NOMO-1 treated with dmso at 0.1 percent for 144 hours (cell line): ENCODE measurements at regions not wholly inside any gene's neighbourhood (a gene's known extent, or its start where the extent isn't known, plus 50 kb on each side); places are given as distances from the start of the nearest gene placed in this dataset.
"Not testable (repeated sequence)": the region's sequence is repeated elsewhere in the genome, so short reads cannot be mapped to it uniquely, and the experiment has no call there.

ENCODE experiments used
- DNase-seq: peaks from one replicate; lab custom pipeline; 2025; ENCODE audit not compliant: unreplicated experiment; lab: John Stamatoyannopoulos, UW

DNA sequence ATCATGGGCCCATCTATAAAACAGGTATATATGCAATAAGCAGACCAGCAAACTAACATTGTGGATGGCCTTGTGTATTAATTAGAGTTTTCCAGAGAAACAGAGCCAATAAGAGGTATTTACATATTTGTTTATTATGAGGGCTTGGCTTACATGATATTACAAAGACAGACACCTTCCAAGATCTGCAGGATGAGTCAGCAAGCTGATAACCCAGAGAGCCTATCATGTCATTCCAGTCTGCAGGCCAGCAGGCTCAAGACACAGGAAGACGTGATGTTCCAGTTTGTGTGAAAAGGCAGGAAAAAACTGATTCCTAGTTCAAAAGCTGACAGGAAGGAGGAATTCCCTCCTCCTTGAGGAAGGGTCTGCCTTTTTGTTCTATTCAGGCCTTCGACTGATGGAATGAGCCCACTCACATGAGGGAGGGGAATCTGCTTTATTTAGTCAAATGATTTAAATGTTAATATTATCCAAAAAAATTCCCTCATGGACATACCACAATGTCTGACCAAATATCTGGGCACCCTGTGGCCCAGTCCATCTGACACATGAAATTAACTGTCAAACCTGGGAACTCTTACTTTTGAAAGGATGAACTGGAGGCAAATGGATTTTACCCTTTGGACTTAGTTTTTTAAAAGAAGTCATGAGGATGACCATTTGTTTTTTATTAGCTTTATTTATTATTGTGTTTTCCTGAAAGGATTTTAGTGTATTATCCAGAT, 161.2 kb upstream of the CHD1 start:
- DNase-seq, result no peak

DNA sequence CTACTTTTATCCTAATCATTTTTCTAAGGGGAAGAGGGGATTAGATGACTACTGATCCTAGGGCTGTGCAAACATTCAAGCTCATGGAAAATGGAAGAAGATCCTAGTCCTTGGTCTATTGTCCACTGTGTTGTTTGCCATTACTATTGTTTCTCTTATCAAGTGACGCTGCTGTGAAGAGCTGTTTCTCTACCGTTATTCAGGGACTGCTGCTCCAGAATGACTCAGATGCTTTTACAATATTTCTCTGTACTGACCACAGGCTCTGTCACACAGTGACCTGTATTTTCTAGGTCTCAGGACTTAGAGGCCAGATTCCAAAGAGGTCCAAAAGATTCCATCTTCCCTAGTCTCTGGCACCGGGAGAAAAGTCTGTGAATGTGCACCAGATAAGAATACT, 159.5 kb upstream of the CHD1 start:
- DNase-seq, result no peak

DNA sequence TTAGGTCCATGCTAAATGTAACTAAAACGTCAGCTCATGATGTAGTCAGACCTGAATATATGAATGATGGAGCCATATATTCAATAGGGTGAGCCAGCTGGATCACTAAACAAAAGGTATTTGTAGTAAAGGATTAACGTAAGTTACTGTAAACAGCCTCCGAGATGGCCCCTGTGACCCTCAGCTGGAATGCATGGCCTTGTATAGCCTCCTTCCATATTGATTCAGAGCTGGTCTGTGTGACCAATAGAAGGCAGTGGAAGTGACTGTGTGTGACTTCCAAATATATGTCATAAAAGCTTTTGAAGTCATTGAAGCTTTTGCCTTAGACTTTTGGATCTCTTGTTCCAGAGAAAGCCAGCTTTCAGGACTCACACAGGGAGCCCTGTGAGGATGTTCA, 154.4 kb upstream of the CHD1 start:
- no peak for DNase-seq

DNA sequence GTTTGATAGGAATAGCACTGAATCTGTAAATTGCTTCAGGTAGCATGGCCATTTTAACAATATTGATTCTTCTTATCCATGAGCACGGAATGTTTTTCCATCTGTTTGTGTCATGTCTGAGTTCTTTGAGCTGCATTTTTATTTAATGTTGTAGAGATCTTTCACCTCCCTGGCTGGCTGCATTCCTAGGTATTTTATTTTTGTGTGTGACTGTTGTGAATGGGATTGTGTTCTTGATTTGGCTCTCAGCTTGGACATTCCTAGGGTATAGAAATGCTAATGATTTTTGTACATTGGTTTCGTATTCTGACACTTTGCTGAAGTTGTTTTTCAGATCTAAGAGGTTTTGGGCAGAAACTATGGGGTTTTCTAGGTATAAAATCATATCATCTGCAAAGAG, 152.9 kb upstream of the CHD1 start:
- DNase-seq, result no peak

DNA sequence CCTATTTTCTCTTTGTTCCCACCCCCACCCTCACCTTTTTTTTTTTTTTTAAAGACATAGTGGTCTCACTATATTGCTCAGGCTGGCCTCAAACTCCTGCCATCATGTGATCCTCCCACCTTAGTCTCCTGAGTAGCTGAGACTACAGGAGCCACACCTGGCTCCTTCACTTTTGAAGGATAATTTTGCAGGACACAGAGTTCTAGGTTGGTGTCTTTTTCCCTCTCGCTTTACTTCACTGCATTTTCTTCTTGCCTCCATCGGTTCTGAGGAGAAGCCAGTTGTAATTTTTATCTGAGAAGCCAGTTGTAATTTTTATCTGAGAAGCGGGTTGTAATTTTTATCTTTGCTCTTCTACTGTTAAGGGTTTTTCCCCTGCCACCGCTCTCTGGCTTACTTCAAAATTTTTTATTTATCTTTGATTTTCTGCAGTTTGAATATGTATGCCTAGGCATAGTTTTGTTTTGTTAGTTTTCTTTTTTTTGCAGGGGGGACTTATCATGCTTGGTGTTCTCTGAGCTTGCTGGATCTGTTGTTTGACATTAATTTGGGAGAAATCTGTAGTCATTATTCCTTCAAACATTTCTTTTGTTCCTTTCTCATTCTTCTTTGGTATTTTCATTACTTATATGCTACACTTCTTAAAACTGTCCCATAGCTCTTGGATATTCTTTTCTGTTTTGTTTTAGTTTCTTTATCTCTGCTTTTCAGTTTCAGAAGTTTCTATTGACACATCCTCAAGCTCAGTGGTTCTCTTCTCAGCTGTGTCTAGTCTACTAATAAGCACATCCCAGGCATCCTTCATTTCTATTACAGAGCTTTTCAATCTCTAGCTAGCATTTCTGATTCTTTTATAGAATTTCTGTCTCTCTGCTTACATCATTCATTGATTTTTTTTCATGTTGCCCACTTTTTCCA, 148.2 kb upstream of the CHD1 start:
- no peak for DNase-seq

DNA sequence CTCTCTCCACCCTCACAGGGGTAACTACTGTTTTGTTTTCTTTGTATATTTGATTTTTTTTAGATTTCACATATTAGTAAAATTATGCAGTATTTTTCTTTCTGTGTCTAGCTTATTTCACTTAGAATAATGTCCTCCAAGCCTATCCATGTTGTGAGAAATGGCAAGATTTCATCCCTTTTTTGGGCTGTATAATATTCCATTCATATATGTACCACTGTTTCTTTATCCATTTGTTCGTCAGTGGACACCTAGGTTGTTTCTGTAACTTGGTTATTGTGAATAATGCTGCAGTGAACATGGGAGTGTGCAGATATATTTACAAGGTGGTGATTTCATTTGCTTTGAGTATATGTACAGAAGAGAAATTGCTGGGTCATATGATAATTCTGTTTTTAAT, 144.0 kb upstream of the CHD1 start:
- no peak for DNase-seq

DNA sequence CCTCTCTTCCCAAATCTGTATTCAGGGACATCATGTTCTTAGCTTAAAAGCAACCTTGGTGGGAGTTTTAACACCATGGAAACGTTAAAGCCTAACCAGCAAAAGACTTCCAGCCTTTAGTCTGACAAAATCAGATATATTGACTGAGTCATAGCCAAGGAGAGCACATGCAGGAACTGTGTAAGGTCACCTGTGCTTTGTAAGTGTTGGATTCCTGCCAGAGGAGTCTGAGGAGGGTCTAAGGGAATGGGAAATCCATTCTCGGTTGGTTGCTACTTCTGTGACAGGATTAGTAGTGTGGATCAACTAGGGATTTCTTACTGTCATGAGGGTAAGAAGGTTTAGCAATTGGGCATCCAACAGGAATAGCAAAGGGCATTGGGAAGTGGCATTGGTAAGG, 142.0 kb upstream of the CHD1 start:
- DNase-seq, result no peak

DNA sequence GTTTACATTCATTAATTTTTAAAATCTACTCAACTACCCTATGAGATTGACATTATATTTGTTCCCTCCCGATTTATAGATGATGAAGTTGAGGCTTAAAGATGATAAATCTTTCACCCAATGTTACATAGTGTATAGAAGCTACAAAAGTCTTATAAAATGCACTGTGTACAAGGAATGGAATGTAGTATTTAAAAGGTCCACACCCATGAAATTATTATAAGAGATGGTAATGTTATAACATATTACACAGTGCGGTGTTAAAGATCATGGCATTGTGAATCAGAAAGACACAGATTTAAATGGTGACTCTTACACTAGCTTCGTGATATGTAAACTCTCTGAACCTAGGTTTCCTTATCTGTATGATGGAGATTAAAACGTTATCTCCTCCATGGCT, 141.6 kb upstream of the CHD1 start:
- DNase-seq, result no peak

DNA sequence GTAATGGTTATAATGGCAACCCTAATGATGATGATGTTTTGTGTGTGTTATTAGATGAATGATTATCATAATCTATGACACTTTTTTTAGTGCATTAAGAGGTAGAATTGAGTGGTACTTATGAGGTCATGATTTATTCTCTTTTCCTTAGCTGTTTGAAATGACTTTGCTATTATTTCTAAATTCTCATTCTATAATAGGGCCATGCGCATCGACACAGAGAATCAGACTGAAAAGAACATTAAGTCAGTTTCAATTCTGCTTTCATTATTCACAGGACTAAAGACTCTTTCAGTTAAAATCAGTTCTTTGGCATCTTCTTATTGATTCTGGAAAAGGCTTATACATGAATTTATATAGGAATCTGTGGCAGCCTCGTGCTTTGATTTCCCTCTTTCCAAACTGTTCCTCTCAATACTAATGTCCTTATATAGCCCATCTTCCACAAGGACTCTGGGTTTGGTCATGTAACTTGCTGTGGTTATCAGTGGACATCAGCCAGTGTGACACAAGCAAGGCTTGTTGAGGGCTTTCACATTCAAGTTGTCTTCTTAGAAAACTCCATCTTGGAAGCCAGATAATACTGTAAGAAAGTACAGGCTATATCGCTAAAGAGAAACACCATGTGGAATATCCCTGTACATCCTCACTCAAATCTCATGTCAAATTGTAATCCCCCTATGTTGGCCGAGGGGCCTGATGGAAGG, 140.3 kb upstream of the CHD1 start:
- DNase-seq, result no peak

DNA sequence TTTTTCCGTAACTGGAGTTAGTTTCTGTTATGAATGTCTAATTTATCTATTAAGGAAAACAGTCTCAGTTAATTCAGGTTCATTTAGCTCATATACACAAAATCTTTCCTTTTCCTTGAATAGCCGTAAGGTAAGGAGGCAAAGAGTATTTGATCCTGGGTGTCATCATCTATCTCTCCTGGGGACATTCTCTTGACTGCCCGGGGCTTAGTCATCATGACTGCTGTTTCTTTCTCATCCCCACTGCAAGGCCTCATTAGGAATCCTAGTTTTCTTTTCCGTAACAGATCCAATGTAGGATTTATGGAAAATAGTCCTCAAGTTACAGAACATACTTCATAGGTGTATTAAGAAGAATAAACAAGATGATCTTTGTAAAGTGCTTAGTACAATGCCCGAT, 134.9 kb upstream of the CHD1 start:
- DNase-seq, result no peak

DNA sequence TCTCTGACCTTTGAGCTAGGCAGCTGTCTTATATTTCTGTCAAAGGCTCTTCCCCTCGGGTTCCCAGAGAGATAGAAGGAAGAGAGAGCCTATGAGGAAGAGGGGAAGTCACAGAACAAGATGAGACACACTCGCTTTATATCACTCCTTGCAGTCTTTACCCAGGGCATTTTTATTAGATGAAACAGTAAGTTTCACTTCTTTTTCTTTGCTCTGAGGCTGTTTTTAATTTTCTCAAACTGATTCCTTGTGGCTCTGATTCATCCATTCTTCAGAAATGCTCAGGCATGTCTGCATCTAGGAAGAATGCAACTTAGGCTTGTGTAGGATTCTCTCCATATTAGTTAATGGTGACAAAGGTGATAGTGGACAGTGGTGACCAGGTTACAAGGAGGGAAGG, 132.9 kb upstream of the CHD1 start:
- peak; percentile 56 for DNase-seq

DNA sequence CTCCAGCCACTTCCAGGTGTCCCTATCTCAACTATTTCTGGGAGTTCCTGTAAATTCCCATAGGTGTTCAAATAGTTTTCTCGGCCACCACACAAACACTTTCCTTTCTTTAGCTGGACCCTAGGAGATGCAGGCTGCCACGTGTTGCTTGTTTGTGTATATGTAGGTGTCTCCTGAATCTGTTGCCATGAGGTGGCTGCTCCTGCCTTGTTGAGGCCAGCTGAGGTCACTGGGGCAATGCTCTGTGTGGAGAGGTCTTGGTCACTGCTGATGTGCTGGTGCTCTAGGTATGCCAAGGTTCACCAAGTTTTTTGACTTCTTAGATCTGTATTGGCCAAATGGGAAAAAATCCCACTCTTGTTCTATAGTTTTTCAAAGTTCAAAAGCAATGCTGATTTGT, 132.5 kb upstream of the CHD1 start:
- no peak for DNase-seq

DNA sequence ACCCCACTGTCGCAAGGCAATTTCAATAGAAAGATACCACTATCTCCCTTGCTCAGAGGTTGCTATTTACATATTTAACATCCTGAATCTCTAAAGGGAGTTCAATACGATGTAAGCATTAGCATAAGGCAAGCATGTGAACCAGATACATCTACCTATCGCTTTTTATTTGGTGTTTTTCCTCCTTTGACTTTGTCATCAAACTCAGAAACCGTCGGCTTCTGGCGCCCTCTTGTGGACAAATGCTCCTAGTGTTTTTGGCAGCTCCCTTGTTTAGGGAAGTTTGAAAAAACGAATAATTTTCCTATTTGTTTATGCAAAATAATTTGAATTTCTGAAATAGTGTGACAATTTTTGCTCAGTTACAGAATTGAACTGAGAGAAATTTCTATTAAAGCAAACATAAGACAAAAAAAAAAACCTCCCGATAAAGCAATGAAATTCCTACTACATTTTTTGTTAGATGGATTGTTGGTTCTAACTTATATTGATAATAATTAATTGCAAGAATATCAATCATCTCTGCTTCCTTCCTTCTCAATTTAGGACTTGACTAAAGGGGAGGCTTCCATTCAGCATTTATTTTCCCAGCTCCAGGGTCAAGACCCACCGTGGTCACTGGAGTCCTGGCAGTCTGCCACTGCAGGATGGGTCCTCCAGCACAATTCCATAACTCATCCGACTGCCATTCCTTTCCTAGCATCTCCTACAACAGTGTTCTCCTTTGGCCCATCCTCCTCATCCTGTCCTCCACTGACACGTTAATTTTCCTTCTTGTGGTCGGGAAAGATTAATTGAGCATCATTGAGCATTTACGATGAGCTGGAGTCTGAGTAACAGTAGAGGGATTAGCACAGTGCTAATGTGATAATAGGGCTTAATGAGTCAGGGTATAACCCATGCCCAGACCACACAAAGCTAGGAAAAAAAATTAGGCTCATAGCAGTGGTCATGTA, 131.8 kb upstream of the CHD1 start:
- DNase-seq, result peak; percentile 55

DNA sequence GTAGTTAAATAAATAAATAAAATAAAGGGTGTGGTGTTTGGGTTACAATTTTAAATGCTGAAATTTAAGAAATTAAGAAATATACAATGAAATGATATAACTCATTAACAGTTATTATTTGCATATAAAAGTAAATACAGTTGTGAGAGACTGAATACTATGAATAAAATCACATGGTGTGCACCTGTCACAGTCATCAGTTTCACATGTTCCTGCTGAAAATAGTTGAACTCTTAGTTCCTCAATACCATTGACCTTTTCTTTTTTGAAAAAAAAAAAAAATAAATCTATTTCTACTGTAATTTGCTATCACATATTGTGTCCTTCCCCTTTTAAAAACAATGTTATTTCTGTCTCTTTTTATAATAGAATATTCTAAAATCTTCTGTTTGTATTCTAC, 130.9 kb upstream of the CHD1 start:
- no peak for DNase-seq

DNA sequence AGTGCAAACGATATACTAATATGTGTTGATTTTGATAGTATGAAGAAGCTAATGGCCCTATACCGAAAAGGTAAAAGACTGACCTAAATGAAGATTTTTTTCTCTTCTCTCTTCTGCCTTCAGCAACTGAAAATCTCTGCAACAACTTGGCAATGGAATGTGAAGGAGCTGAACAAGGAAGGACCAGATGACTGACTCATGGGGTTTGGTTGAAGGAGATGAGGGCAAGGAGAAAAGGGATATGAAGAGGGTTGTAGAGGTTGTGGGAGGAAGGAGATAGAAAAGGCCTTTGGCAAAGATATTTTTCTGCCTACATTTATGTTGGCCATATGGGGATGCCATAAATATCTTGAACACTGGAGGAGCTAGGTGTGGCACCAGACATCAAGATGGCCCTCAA, 129.7 kb upstream of the CHD1 start:
- DNase-seq, result no peak

DNA sequence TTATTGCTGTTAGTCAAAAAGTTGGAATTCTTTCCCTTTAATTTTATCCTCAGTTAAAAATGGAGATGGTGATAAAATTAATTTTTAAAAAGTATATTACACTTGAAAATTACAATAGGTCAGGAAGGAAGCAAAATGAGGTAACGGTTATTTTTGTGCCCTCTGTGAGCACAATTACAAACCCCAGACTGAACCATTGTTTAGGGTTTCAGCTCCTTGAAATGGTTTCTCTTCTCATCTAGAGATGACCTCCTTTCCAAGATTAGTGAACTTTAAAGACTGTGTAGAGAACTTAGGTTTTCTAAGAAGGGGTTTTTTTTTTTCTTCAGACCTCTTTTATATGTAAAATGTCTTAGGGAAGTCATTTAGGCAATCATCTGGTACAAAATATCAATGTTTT, 126.2 kb upstream of the CHD1 start:
- no peak for DNase-seq

DNA sequence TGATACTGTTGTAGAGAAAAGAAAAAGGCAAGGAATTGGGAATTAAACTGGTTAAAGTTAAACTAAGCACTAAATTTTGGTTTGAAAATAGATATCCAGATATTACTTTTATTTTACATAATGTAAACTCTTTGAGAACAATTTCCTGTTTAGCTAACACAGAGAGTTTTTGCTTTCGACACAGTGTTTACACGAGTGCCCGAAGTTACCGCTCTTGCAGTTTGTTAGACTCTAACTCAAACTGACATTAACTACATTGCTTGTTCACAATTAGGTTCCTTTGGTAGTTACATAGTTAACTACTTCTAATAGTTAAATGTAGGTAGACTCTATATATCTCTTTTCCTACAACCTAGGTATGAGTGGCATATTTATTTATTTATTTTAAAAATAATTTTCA, 117.1 kb upstream of the CHD1 start:
- DNase-seq, result no peak

DNA sequence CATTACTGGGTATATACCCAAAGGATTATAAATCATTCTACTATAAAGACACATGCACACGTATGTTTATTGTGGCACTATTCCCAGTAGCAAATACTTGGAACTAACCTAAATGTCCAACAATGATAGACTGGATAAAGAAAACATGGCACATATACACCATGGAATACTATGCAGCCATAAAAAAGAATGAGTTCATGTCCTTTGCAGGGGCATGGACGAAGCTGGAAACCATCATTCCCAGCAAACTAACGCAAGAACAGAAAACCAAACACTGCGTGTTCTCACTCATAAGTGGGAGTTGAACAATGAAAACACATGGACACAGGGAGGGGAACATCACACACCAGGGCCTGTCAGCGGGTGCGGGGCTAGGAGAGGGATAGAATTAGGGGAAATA, 114.5 kb upstream of the CHD1 start:
- DNase-seq, result not testable (repeated sequence)

DNA sequence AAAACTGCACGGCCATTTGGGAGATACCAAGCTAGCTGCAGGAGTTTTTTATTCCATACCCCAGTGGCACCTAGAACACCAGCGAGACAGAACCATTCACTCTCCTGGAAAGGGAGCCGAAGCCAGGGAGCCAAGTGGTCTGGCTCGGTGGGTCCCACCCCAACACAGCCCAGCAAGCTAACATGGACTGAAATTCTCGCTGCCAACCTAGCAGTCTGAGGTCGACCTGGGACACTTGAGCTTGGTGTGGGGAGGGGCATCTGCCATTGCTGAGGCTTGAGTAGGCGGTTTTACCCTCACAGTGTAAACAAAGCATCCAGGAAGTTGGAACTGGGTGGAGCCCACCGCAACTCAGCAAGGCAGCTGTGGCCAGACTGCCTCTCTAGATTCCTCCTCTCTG, 108.9 kb upstream of the CHD1 start:
- no peak for DNase-seq

DNA sequence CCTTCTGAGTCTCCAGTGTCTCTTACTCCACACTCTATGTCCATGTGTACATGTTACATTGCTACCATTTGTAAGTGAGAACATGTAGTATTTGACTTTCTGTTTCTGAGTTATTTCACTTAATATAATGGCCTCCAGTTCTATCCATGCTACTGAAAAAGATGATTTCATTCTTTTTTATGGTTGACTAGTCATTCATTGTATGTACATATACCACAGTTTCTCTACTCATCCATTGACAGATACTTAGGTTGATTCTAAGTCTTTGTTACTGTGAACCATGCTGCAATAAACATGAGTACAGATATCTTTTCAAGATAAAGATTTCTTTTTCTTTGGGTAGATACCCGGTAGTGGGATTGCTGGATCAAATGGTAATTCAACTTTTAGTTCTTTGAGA, 107.1 kb upstream of the CHD1 start:
- no peak for DNase-seq

DNA sequence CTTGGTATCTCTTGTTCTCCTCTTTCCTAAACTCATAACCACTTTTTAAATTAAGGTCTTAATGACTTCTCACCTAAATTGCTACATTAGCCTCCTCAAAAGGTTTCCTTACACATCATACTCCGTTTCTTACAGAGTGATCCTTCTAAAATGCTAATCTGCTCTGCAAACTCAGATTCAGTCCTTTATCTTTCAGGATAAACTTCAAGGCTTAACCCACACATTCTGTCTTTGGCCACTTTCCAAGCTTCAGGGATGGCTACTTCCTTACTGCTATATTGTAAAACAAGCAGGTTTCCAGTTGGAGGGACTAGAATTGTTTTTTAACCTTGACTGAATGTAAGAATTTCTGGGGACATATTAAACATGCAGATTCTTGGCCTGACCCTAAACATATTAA, 105.5 kb upstream of the CHD1 start:
- no peak for DNase-seq
